Right atrium auricular region (tissue), 2 donors: ENCODE measurements at regions not wholly inside any gene's neighbourhood (a gene's known extent, or its start where the extent isn't known, plus 50 kb on each side); places are given as distances from the start of the nearest gene placed in this dataset.

Experiments used
- DNase-seq: peaks from one replicate; pipeline ENCODE4 v3.0.0-alpha.2; 2019; ENCODE audit warnings: low spot score
- H3K27ac ChIP-seq, 2 donors: fragments of 200-600 bp; sonication (generic); 1 replicate in 1 of 2; 2 replicates in 1 of 2; pipeline ENCODE4 v1.5.1; 2016 to 2019
- H3K27me3 ChIP-seq, 2 donors: fragments of 200-600 bp; sonication (generic); one replicate each; pipeline versions ENCODE4 v1.5.1 to v1.6.0; 2017 to 2019
- H3K36me3 ChIP-seq: fragments of 200-600 bp; sonication (generic); one replicate; pipeline ENCODE4 v1.5.1; 2016
- H3K4me1 ChIP-seq, 2 donors: fragments of 200-600 bp; sonication (generic); one replicate each; pipeline versions ENCODE4 v1.5.1 to v1.6.0; 2017 to 2019
- H3K4me3 ChIP-seq, 2 donors: fragments of 200-600 bp; sonication (generic); 1 replicate in 1 of 2; 2 replicates in 1 of 2; pipeline ENCODE4 v1.5.1; 2017 to 2019; ENCODE audit warnings: mild to moderate bottlenecking in 1 of 2, moderate library complexity in 1 of 2
- H3K9me3 ChIP-seq, 2 donors: fragments of 200-600 bp; sonication (generic); one replicate each; pipeline ENCODE4 v1.5.1; 2019
- TF ChIP-seq, protein P1 (sequence below), 2 donors: fragments of 200-600 bp; sonication (generic); IDR thresholded peaks; one replicate each; pipeline ENCODE4 v1.5.1; 2019; ENCODE audit warnings: antibody characterized with exemption in 2 of 2

DNA sequence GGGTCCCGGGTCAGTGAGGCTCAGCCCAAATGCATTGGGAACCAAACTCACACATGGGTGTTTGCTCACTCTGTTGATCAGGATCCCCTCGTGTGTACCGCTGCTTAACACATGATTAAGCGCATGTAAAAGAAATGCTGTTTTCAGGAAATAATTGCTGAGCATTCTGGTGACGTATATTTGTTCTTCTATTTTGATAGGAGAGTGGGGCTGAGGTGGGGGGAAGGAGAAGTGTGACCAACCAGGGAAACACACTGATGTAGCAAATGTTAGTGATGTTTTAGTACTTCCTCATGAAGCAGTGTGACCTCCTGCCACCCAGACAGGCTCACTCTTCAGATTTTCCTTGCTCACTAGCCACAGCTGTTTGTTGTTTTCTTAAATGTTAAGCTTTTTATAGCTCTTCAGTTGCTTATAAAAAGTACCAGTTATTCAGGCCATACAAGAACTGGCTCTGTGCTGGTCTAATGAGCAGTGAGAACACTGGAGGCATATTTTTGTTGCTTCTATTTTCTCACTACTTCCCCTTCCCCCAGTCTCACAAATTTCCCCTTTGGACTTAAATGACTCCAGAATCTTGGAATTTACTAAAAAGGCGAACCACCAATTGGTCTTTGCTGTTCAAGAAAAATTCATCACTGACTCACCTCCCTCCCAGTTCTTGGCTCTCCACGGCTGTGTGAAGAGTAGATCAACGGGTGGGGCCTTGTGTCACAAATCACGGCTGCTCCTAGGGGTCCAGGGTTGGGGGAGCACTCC lies 79.2 kb upstream of the BACH2 start:
- H3K36me3 ChIP-seq, result no peaks in the 10 kb centered on the region
- no peaks in the 10 kb centered on the region for H3K9me3 ChIP-seq
- TF ChIP-seq, protein P1, sequence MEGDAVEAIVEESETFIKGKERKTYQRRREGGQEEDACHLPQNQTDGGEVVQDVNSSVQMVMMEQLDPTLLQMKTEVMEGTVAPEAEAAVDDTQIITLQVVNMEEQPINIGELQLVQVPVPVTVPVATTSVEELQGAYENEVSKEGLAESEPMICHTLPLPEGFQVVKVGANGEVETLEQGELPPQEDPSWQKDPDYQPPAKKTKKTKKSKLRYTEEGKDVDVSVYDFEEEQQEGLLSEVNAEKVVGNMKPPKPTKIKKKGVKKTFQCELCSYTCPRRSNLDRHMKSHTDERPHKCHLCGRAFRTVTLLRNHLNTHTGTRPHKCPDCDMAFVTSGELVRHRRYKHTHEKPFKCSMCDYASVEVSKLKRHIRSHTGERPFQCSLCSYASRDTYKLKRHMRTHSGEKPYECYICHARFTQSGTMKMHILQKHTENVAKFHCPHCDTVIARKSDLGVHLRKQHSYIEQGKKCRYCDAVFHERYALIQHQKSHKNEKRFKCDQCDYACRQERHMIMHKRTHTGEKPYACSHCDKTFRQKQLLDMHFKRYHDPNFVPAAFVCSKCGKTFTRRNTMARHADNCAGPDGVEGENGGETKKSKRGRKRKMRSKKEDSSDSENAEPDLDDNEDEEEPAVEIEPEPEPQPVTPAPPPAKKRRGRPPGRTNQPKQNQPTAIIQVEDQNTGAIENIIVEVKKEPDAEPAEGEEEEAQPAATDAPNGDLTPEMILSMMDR (IDR thresholded peaks at IDR 0.05), result no peak
- no peaks in the 10 kb centered on the region for H3K4me1 ChIP-seq
- H3K27me3 ChIP-seq, result no peaks in the 10 kb centered on the region
- no peak overlapping the region for H3K4me3 ChIP-seq
- no peak for DNase-seq
- no peak overlapping the region for H3K27ac ChIP-seq

DNA sequence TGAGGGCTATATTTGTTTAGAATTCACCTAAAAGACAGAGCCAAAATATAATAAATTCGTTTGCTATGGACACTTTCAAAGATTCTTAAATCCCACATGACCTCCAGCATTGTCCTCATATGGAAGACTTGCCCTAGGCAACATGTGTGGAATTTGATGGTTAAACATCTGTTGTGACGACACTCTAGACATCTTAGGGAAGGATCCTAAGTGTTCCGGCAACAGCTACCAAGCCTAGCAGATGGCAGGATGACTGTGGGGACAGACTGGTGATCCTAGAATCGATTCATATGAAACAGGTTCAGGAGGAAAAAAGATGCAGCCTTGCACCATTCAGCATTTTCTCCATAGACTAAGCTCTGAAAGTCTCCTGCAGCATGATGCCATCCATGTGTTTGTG lies 77.6 kb upstream of the BACH2 start:
- H3K27me3 ChIP-seq, result no peaks in the 10 kb centered on the region
- no peak for DNase-seq
- no peaks in the 10 kb centered on the region for H3K4me1 ChIP-seq
- H3K9me3 ChIP-seq, result no peaks in the 10 kb centered on the region
- TF ChIP-seq, protein P1 (IDR thresholded peaks at IDR 0.05), result no peak
- no peak overlapping the region for H3K27ac ChIP-seq
- H3K36me3 ChIP-seq, result no peaks in the 10 kb centered on the region
- no peak overlapping the region for H3K4me3 ChIP-seq

GRCh38 chr6:90372885-90373284 lies 76.2 kb upstream of the BACH2 start:
- Histone ChIP-seq H3K36me3 (no peaks in the 10 kb centered on the region), H3K9me3 (no peaks in the 10 kb centered on the region), H3K27ac (no peak overlapping the region), H3K27me3 (no peaks in the 10 kb centered on the region), H3K4me1 (peaks cover 0 to 5% of the 10 kb centered on the region in 2 donors), H3K4me3 (no peak overlapping the region)
- no peak for DNase-seq
- TF ChIP-seq, protein P1 (IDR thresholded peaks at IDR 0.05), result no peak

- TF ChIP-seq, protein P1 (IDR thresholded peaks at IDR 0.05), result no peak
- Histone ChIP-seq H3K4me1 (peaks cover 0 to 5% of the 10 kb centered on the region in 2 donors), H3K27me3 (no peaks in the 10 kb centered on the region), H3K9me3 (no peaks in the 10 kb centered on the region), H3K36me3 (no peaks in the 10 kb centered on the region), H3K4me3 (no peak overlapping the region), H3K27ac (no peak overlapping the region)
- no peak for DNase-seq
These were observed 75.8 kb upstream of the BACH2 start for GRCh38 chr6:90372450-90372849.

DNA sequence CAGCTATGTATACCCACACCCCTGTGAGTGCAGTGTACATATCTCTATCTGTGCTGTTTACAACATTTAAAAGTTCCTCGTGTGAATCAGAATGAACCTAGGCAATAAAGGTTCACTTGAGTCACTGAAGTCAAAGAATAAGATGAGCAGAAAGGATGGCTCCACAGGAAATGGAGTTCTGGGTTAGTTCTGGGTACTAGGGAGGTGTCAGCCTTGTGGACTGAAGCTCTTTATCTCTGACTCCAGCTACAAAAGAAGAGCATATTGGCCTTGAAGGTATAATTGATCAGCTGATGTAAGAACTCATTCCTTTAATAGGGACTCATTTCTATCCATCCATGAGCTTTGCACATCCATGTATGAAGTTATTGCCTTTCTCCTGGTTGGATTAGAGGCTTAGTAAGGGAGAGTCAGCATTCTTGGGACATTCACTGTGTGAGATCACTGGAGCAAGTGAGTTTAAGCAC lies 73.9 kb upstream of the BACH2 start:
- no peak overlapping the region for H3K4me3 ChIP-seq
- H3K9me3 ChIP-seq, result no peaks in the 10 kb centered on the region
- H3K36me3 ChIP-seq, result no peaks in the 10 kb centered on the region
- no peak overlapping the region for H3K27ac ChIP-seq
- TF ChIP-seq, protein P1 (IDR thresholded peaks at IDR 0.05), result no peak
- DNase-seq, result no peak
- H3K27me3 ChIP-seq, result no peaks in the 10 kb centered on the region
- H3K4me1 ChIP-seq, result peaks cover 0 to 5% of the 10 kb centered on the region in 2 donors

- TF ChIP-seq, protein P1 (IDR thresholded peaks at IDR 0.05), result no peak
- Histone ChIP-seq H3K4me3 (no peak overlapping the region), H3K4me1 (peaks cover 0 to 5% of the 10 kb centered on the region in 2 donors), H3K9me3 (no peaks in the 10 kb centered on the region), H3K27ac (peak overlapping the region; percentile 54 to 56), H3K36me3 (no peaks in the 10 kb centered on the region), H3K27me3 (no peaks in the 10 kb centered on the region)
- no peak for DNase-seq
These were observed 73.0 kb upstream of the BACH2 start for GRCh38 chr6:90369651-90370050.
